ENCODE measurements at regions not wholly inside any gene's neighbourhood (a gene's known extent, or its start where the extent isn't known, plus 50 kb on each side); places are given as distances from the start of the nearest gene placed in this dataset.

- TF ChIP-seq CTCF (IDR thresholded peaks at IDR 0.05): no peak
- no peak for TF ChIP-seq POLR2A (IDR thresholded peaks at IDR 0.05)
Measured at GRCh38 chr3:104886220-104886995, 480.3 kb upstream of the ALCAM start.
